Cardiac muscle cell (in vitro differentiated cells and primary cell): ENCODE measurements at regions not wholly inside any gene's neighbourhood (a gene's known extent, or its start where the extent isn't known, plus 50 kb on each side); places are given as distances from the start of the nearest gene placed in this dataset.
"Not testable (repeated sequence)": the region's sequence is repeated elsewhere in the genome, so short reads cannot be mapped to it uniquely, and the experiment has no call there.

ENCODE experiments used
- DNase-seq, 2 donors: peaks; one replicate each; pipeline versions ENCODE4 v3.0.0 to v3.0.0-alpha.2; 2010 to 2017; ENCODE audit warnings: low read depth in 1 of 2, low spot score in 1 of 2
- H3K27ac ChIP-seq: fragments of 200-600 bp; sonication (generic); 2 replicates; pipeline ENCODE4 v1.5.1; 2016
- H3K27me3 ChIP-seq: fragments of 200-600 bp; sonication (generic); 2 replicates; pipeline ENCODE4 v1.6.0; 2016; ENCODE audit warnings: control low read depth
- H3K36me3 ChIP-seq: fragments of 200-600 bp; sonication (generic); 2 replicates; pipeline ENCODE4 v1.5.1; 2016; ENCODE audit warnings: control low read depth
- H3K4me1 ChIP-seq: fragments of 200-600 bp; sonication (generic); 2 replicates; pipeline ENCODE4 v1.8.1; 2017; ENCODE audit warnings: low read depth, mild to moderate bottlenecking, mixed run types
- H3K4me3 ChIP-seq: fragments of 200-600 bp; sonication (generic); 2 replicates; pipeline ENCODE4 v1.5.1; 2016; ENCODE audit warnings: mild to moderate bottlenecking
- H3K9me3 ChIP-seq: fragments of 200-600 bp; sonication (generic); 2 replicates; pipeline ENCODE4 v1.5.1; 2017; ENCODE audit warnings: low read depth, mild to moderate bottlenecking, control low read depth
- CTCF ChIP-seq: IDR thresholded peaks from 2 replicates; pipeline ENCODE4 v1.5.1; 2012; ENCODE audit warnings: low read depth, mild to moderate bottlenecking, low read length

GRCh38 chr3:87765256-87765655, 293.5 kb downstream of the CGGBP1 start:
- Histone ChIP-seq H3K27ac (no peak overlapping the region), H3K27me3 (no peaks in the 10 kb centered on the region), H3K4me3 (no peak overlapping the region), H3K4me1 (no peaks in the 10 kb centered on the region), H3K9me3 (no peaks in the 10 kb centered on the region), H3K36me3 (no peaks in the 10 kb centered on the region)
- TF ChIP-seq CTCF, result no peak
- no peak for DNase-seq

- Histone ChIP-seq H3K4me1 (no peaks in the 10 kb centered on the region), H3K4me3 (no peak overlapping the region), H3K9me3 (no peaks in the 10 kb centered on the region), H3K27me3 (no peaks in the 10 kb centered on the region), H3K36me3 (no peaks in the 10 kb centered on the region), H3K27ac (no peak overlapping the region)
- DNase-seq, result no peak
- no peak for TF ChIP-seq CTCF
Observed at GRCh38 chr3:87761795-87762194, 297.0 kb downstream of the CGGBP1 start.

DNA sequence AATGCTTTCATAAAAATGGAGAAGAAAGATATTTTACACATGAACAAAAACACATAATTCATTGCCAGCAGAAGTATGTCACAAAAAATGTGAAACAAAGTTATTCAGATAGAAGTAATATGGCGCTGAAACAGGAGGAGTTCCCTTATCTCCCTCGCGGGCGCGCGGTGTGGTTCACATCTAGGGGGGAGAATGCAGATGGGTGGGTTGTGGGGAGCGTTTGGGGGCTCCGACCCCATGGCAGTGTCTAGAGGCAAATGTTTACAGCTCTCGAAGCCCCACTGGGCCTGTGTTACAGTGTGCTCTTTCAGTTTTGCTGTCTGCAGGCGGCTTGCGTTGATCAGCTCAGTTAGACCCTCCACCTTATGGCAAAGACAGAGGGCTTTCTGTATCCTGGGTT, 297.5 kb downstream of the CGGBP1 start:
- no peak for DNase-seq
- Histone ChIP-seq H3K27ac (no peak overlapping the region), H3K4me3 (no peak overlapping the region), H3K27me3 (no peaks in the 10 kb centered on the region), H3K36me3 (no peaks in the 10 kb centered on the region), H3K4me1 (no peaks in the 10 kb centered on the region), H3K9me3 (no peaks in the 10 kb centered on the region)
- no peak for TF ChIP-seq CTCF

- Histone ChIP-seq H3K4me1 (no peaks in the 10 kb centered on the region), H3K9me3 (no peaks in the 10 kb centered on the region), H3K27me3 (no peaks in the 10 kb centered on the region), H3K36me3 (no peaks in the 10 kb centered on the region), H3K4me3 (no peak overlapping the region), H3K27ac (no peak overlapping the region)
- no peak for TF ChIP-seq CTCF
- DNase-seq, result no peak
Observed at GRCh38 chr3:87756616-87757015, 302.2 kb downstream of the CGGBP1 start.

GRCh38 chr3:87755852-87756251, 303.0 kb downstream of the CGGBP1 start:
- no peaks in the 10 kb centered on the region for H3K9me3 ChIP-seq
- no peaks in the 10 kb centered on the region for H3K36me3 ChIP-seq
- H3K4me1 ChIP-seq, result no peaks in the 10 kb centered on the region
- no peak overlapping the region for H3K27ac ChIP-seq
- H3K4me3 ChIP-seq, result no peak overlapping the region
- TF ChIP-seq CTCF, result no peak
- no peaks in the 10 kb centered on the region for H3K27me3 ChIP-seq
- no peak for DNase-seq

- TF ChIP-seq CTCF, result no peak
- Histone ChIP-seq H3K27me3 (no peaks in the 10 kb centered on the region), H3K36me3 (no peaks in the 10 kb centered on the region), H3K4me3 (no peak overlapping the region), H3K9me3 (no peaks in the 10 kb centered on the region), H3K27ac (no peak overlapping the region), H3K4me1 (no peaks in the 10 kb centered on the region)
- no peak for DNase-seq
Observed at GRCh38 chr3:87742250-87742649, 316.6 kb downstream of the CGGBP1 start.

- H3K27ac ChIP-seq, H3K4me1 ChIP-seq, H3K4me3 ChIP-seq, H3K27me3 ChIP-seq, DNase-seq, H3K9me3 ChIP-seq, H3K36me3 ChIP-seq: not testable (repeated sequence)
Observed at GRCh38 chr3:87740894-87741293, 317.9 kb downstream of the CGGBP1 start.

GRCh38 chr3:87737817-87738216, 321.0 kb downstream of the CGGBP1 start:
- not testable (repeated sequence) for DNase-seq, H3K4me1 ChIP-seq, H3K9me3 ChIP-seq, H3K36me3 ChIP-seq, H3K27me3 ChIP-seq, H3K27ac ChIP-seq, H3K4me3 ChIP-seq
